GM21737 (cell line): ENCODE measurements at regions not wholly inside any gene's neighbourhood (a gene's known extent, or its start where the extent isn't known, plus 50 kb on each side); places are given as distances from the start of the nearest gene placed in this dataset.

Source experiments
- ATAC-seq: cut with Tn5 transposase; IDR thresholded peaks from one replicate; pipeline ENCODE4 v1.9.1; 2021; ENCODE audit warnings: mild to moderate bottlenecking, moderate library complexity; ENCODE audit not compliant: unreplicated experiment

- no peak for ATAC-seq
Observed at GRCh38 chr6:119915971-119916370, 566.4 kb upstream of the MAN1A1 start.

- ATAC-seq, result no peak
Observed at GRCh38 chr6:119908157-119908556, 558.6 kb upstream of the MAN1A1 start.

- ATAC-seq, result no peak
Observed at GRCh38 chr6:119902681-119903080, 553.1 kb upstream of the MAN1A1 start.

GRCh38 chr6:119896806-119897205 lies 547.2 kb upstream of the MAN1A1 start:
- ATAC-seq, result no peak

- ATAC-seq, result no peak
Observed at GRCh38 chr6:119895626-119896025, 546.1 kb upstream of the MAN1A1 start.

- no peak for ATAC-seq
Observed at GRCh38 chr6:119894811-119895210, 545.2 kb upstream of the MAN1A1 start.

- ATAC-seq, result no peak
Observed at GRCh38 chr6:119891644-119892043, 542.1 kb upstream of the MAN1A1 start.

GRCh38 chr6:119891206-119891605 lies 541.6 kb upstream of the MAN1A1 start:
- ATAC-seq, result no peak

- no peak for ATAC-seq
Observed at GRCh38 chr6:119890470-119890869, 540.9 kb upstream of the MAN1A1 start.

- no peak for ATAC-seq
Observed at GRCh38 chr6:119887666-119888065, 538.1 kb upstream of the MAN1A1 start.

GRCh38 chr6:119881416-119881815 lies 531.9 kb upstream of the MAN1A1 start:
- ATAC-seq, result no peak

GRCh38 chr6:119880840-119881239 lies 531.3 kb upstream of the MAN1A1 start:
- no peak for ATAC-seq

GRCh38 chr6:119879731-119880130 lies 530.2 kb upstream of the MAN1A1 start:
- ATAC-seq, result no peak

GRCh38 chr6:119874381-119874780 lies 524.8 kb upstream of the MAN1A1 start:
- ATAC-seq, result no peak

GRCh38 chr6:119873107-119873506 lies 523.5 kb upstream of the MAN1A1 start:
- no peak for ATAC-seq

GRCh38 chr6:119871520-119871919 lies 522.0 kb upstream of the MAN1A1 start:
- no peak for ATAC-seq

- no peak for ATAC-seq
Observed at GRCh38 chr6:119865466-119866350, 516.1 kb upstream of the MAN1A1 start.

- ATAC-seq, result no peak
Observed at GRCh38 chr6:119862719-119863118, 513.2 kb upstream of the MAN1A1 start.

GRCh38 chr6:119858901-119859300 lies 509.3 kb upstream of the MAN1A1 start:
- no peak for ATAC-seq

- peak; percentile 90 for ATAC-seq
Observed at GRCh38 chr6:119856136-119856535, 506.6 kb upstream of the MAN1A1 start.

- no peak for ATAC-seq
Observed at GRCh38 chr6:119848696-119849095, 499.1 kb upstream of the MAN1A1 start.

- ATAC-seq, result no peak
Observed at GRCh38 chr6:119845161-119845560, 495.6 kb upstream of the MAN1A1 start.

GRCh38 chr6:119844387-119844786 lies 494.8 kb upstream of the MAN1A1 start:
- ATAC-seq, result no peak
